Smooth muscle cell (in vitro differentiated cells): ENCODE measurements at regions not wholly inside any gene's neighbourhood (a gene's known extent, or its start where the extent isn't known, plus 50 kb on each side); places are given as distances from the start of the nearest gene placed in this dataset.

Experiments
- DNase-seq: peaks from one replicate; lab custom pipeline; 2025; ENCODE audit not compliant: unreplicated experiment; lab: John Stamatoyannopoulos, UW
- H2AFZ ChIP-seq: fragments of 200-600 bp; sonication (generic); 2 replicates; pipeline ENCODE4 v1.6.0; 2016; ENCODE audit warnings: antibody characterized with exemption, low read depth, mild to moderate bottlenecking
- H3F3A ChIP-seq: fragments of 200-600 bp; sonication (generic); 2 replicates; pipeline ENCODE4 v1.6.0; 2017; ENCODE audit warnings: antibody characterized with exemption, low read depth
- H3K27ac ChIP-seq: fragments of 200-600 bp; sonication (generic); 2 replicates; pipeline ENCODE4 v1.5.1; 2016; ENCODE audit warnings: low read depth, mild to moderate bottlenecking
- H3K27me3 ChIP-seq: fragments of 200-600 bp; sonication (generic); 2 replicates; pipeline ENCODE4 v1.6.1; 2016; ENCODE audit warnings: low read depth, mild to moderate bottlenecking
- H3K36me3 ChIP-seq: fragments of 200-600 bp; sonication (generic); 2 replicates; pipeline ENCODE4 v1.5.1; 2016; ENCODE audit warnings: low read depth
- H3K4me1 ChIP-seq: fragments of 200-600 bp; sonication (generic); 2 replicates; pipeline ENCODE4 v1.5.1; 2016; ENCODE audit warnings: low read depth
- H3K4me2 ChIP-seq: fragments of 200-600 bp; sonication (generic); 2 replicates; pipeline ENCODE4 v1.6.0; 2016; ENCODE audit warnings: mild to moderate bottlenecking
- H3K4me3 ChIP-seq: fragments of 200-600 bp; sonication (generic); 2 replicates; pipeline ENCODE4 v1.5.1; 2016; ENCODE audit warnings: mild to moderate bottlenecking
- H3K79me2 ChIP-seq: fragments of 200-600 bp; sonication (generic); 2 replicates; pipeline ENCODE4 v1.6.0; 2016; ENCODE audit warnings: low read depth, mild to moderate bottlenecking
- H3K9ac ChIP-seq: fragments of 200-600 bp; sonication (generic); 2 replicates; pipeline ENCODE4 v1.6.0; 2016; ENCODE audit warnings: low read depth
- H3K9me3 ChIP-seq: fragments of 200-600 bp; sonication (generic); replicated peaks from 2 replicates; pipeline ENCODE4 v1.5.1; 2016; ENCODE audit warnings: low read depth
- H4K20me1 ChIP-seq: fragments of 200-600 bp; sonication (generic); 2 replicates; pipeline ENCODE4 v1.6.0; 2016; ENCODE audit warnings: low read depth
- WGBS: methylation state at CpG from one replicate; pipeline ENCODE4 v1.1.7; 2016; ENCODE audit warnings: low lambda C conversion rate; 5-methylcytosine and 5-hydroxymethylcytosine counted together
- TF ChIP-seq, protein P1 (sequence below): fragments of 200-600 bp; sonication (generic); IDR thresholded peaks from 2 replicates; pipeline ENCODE4 v1.5.1; 2017; ENCODE audit warnings: borderline replicate concordance, mild to moderate bottlenecking, antibody characterized with exemption; ENCODE audit not compliant: insufficient read depth, poor library complexity, severe bottlenecking

DNA sequence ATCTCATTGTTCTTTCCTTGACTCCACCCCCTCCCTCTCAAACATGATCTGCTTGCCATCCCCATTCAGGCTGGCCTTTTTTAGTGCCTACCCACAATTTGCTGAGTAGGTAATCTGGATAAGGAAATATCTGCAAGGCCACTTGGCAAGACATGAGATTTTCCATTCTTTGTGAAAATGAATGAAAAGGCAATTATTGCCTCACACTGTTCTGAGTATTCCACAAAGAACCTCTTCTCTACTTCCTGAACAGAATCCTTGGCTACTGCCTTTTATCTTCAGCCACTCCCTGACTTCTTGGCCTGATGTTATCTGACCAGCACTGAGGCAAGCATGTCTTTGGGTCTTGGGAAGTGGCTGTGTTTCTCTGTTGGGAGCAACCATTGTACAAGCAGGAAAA is 263.2 kb upstream of the ATP2B1 start:
- no peak overlapping the region for H2AFZ ChIP-seq
- DNase-seq: no peak
- no peak overlapping the region for H3K4me2 ChIP-seq
- H4K20me1 ChIP-seq: no peaks in the 10 kb centered on the region
- H3K27me3 ChIP-seq: no peaks in the 10 kb centered on the region
- TF ChIP-seq, protein P1, sequence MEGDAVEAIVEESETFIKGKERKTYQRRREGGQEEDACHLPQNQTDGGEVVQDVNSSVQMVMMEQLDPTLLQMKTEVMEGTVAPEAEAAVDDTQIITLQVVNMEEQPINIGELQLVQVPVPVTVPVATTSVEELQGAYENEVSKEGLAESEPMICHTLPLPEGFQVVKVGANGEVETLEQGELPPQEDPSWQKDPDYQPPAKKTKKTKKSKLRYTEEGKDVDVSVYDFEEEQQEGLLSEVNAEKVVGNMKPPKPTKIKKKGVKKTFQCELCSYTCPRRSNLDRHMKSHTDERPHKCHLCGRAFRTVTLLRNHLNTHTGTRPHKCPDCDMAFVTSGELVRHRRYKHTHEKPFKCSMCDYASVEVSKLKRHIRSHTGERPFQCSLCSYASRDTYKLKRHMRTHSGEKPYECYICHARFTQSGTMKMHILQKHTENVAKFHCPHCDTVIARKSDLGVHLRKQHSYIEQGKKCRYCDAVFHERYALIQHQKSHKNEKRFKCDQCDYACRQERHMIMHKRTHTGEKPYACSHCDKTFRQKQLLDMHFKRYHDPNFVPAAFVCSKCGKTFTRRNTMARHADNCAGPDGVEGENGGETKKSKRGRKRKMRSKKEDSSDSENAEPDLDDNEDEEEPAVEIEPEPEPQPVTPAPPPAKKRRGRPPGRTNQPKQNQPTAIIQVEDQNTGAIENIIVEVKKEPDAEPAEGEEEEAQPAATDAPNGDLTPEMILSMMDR: no peak
- no peaks in the 10 kb centered on the region for H3K9me3 ChIP-seq
- no peak overlapping the region for H3K27ac ChIP-seq
- H3K9ac ChIP-seq: no peak overlapping the region
- H3K4me3 ChIP-seq: no peak overlapping the region
- H3F3A ChIP-seq: peaks cover 8% of the 10 kb centered on the region
- H3K36me3 ChIP-seq: no peaks in the 10 kb centered on the region
- H3K4me1 ChIP-seq: peaks cover 2% of the 10 kb centered on the region
- H3K79me2 ChIP-seq: no peaks in the 10 kb centered on the region

DNA sequence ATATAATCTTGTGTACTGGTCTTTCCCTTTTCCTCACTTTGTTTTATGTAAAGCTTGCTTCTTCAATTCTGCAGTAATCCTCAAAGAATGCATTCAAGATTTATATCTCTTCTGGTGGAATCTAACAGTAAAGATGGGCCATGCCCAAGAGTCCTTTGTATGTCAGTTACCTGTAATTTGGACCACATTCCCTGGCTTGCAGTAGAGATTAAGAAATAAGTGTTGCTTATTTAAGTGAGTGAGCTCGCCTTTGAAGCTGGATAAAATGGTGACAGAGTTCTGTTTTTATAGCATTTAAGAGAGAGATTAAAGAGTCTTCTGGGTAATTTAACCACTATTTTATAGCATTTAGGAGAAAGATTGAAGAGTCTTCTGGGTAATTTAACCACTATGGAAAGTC is 262.1 kb upstream of the ATP2B1 start:
- H3K9me3 ChIP-seq: no peaks in the 10 kb centered on the region
- DNase-seq: no peak
- WGBS: 41% methylated on average over 1 of the region's 1 CpG
- no peaks in the 10 kb centered on the region for H3K79me2 ChIP-seq
- no peak overlapping the region for H2AFZ ChIP-seq
- no peak overlapping the region for H3K4me2 ChIP-seq
- TF ChIP-seq, protein P1: no peak
- no peak overlapping the region for H3K4me3 ChIP-seq
- H3K4me1 ChIP-seq: no peaks in the 10 kb centered on the region
- no peaks in the 10 kb centered on the region for H3K36me3 ChIP-seq
- no peaks in the 10 kb centered on the region for H4K20me1 ChIP-seq
- no peak overlapping the region for H3K9ac ChIP-seq
- no peak overlapping the region for H3K27ac ChIP-seq
- H3F3A ChIP-seq: peaks cover 8% of the 10 kb centered on the region
- no peaks in the 10 kb centered on the region for H3K27me3 ChIP-seq

DNA sequence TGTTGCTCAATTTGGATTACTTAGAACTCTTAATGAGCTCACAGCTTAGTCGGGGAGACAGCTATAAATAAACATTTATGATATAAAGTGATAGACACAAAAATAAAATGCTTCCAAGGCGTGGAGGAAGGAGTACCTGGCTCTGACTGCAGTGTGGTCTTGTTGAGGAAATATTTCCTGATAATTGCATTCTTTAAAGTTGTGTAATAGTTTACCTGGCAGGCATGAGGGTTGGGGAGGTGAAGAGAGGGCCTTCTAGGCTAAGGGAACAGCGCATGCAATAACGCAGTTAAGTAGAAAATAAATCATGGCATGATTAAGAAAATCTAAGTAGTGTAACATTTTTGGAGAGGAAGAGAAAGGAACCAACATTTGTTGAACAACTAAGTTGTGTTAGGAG is 260.5 kb upstream of the ATP2B1 start:
- no peaks in the 10 kb centered on the region for H3K36me3 ChIP-seq
- H3F3A ChIP-seq: peaks cover 8% of the 10 kb centered on the region
- H4K20me1 ChIP-seq: no peaks in the 10 kb centered on the region
- H2AFZ ChIP-seq: no peak overlapping the region
- H3K4me1 ChIP-seq: no peaks in the 10 kb centered on the region
- TF ChIP-seq, protein P1: no peak
- H3K9me3 ChIP-seq: no peaks in the 10 kb centered on the region
- no peaks in the 10 kb centered on the region for H3K27me3 ChIP-seq
- H3K9ac ChIP-seq: no peak overlapping the region
- H3K27ac ChIP-seq: no peak overlapping the region
- no peak overlapping the region for H3K4me3 ChIP-seq
- no peak for DNase-seq
- 75% methylated on average over 4 of the region's 4 CpGs for WGBS
- no peak overlapping the region for H3K4me2 ChIP-seq
- no peaks in the 10 kb centered on the region for H3K79me2 ChIP-seq

DNA sequence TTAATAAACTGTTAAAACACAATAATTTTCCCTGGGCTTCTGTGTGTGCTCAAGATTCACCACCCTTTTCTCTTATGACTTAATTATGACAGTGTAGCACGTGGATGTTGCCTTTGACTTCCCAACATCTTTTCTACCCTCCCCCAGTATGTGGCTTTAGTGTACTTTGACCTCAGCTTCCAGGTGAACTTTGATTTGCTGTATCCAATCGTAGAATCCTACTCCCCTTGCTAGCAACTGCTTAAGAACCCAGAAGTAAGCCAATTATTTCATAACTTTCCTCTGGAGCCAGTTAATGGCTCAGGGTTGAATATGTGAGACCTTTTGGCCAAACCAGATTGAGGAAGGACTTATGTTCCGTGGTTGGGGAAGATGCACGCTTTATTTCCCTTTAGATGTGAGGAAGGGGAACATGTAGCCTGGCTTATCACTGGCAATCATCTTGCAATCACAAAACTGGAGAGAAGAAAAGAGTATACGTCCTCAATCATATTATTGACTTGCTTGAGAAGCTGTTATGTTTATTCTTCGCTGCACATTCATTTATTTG is 259.6 kb upstream of the ATP2B1 start:
- TF ChIP-seq, protein P1: no peak
- H2AFZ ChIP-seq: no peak overlapping the region
- no peaks in the 10 kb centered on the region for H4K20me1 ChIP-seq
- no peaks in the 10 kb centered on the region for H3K9me3 ChIP-seq
- H3K9ac ChIP-seq: no peak overlapping the region
- H3F3A ChIP-seq: peaks cover 8% of the 10 kb centered on the region
- no peaks in the 10 kb centered on the region for H3K79me2 ChIP-seq
- H3K4me3 ChIP-seq: no peak overlapping the region
- H3K4me1 ChIP-seq: no peaks in the 10 kb centered on the region
- no peak overlapping the region for H3K27ac ChIP-seq
- WGBS: 93% methylated on average over 6 of the region's 6 CpGs
- no peaks in the 10 kb centered on the region for H3K36me3 ChIP-seq
- DNase-seq: no peak
- H3K27me3 ChIP-seq: no peaks in the 10 kb centered on the region
- no peak overlapping the region for H3K4me2 ChIP-seq
